GM18505 (cell line): ENCODE measurements at regions not wholly inside any gene's neighbourhood (a gene's known extent, or its start where the extent isn't known, plus 50 kb on each side); places are given as distances from the start of the nearest gene placed in this dataset.

Experiments
- ATAC-seq: cut with Tn5 transposase; IDR thresholded peaks from one replicate; pipeline ENCODE4 v1.9.1; 2021; ENCODE audit not compliant: unreplicated experiment
- POLR2A ChIP-seq: IDR thresholded peaks from 4 replicates; pipeline ENCODE4 v1.6.1; 2011; ENCODE audit warnings: borderline replicate concordance; ENCODE audit not compliant: insufficient read depth, insufficient read length; ENCODE audit errors: extremely low read depth

GRCh38 chr13:34748596-34748995 lies 193.5 kb upstream of the NBEA start:
- no peak for TF ChIP-seq POLR2A
- no peak for ATAC-seq

DNA sequence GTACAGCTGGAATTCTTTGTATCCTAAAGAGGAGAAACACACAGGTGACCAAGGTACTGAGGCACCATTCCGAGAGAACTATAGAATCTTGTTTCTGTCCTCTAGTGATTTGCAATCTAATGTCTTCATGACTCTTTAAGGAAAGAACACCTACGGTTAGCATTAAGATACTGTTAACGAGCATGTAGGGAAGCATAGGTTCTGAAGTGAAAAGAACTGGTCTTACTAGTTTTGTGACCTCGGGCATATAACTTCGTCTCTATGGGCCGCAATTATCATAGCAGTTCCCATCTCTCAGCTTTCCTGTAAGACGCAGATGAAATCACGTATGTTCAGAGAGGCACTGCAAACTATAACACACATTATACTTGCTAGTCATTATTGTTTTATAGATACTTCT lies 193.0 kb upstream of the NBEA start:
- TF ChIP-seq POLR2A = no peak
- ATAC-seq = no peak

- no peak for TF ChIP-seq POLR2A
- ATAC-seq = no peak
These were observed 191.8 kb upstream of the NBEA start for GRCh38 chr13:34750078-34750931.

- no peak for TF ChIP-seq POLR2A
- no peak for ATAC-seq
These were observed 191.0 kb upstream of the NBEA start for GRCh38 chr13:34751044-34751443.

DNA sequence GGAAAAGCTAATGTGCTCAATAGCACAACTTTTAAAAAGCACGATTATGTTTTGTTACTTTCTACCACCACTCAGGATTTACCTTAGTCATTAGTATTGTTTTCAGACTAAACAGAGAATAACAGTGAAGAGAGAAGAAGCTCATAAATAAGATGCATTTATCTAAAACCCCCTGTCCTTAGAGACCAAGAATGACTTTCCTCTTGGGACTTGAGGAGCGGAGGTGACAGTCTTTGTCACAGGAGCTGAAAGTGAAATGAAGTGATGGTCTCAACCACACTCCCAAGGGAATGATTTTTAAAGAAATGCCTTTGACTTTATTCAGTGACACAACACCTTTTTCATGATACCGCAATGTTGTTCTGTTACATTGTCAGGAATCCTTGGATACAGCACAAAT lies 190.6 kb upstream of the NBEA start:
- no peak for TF ChIP-seq POLR2A
- ATAC-seq = no peak

DNA sequence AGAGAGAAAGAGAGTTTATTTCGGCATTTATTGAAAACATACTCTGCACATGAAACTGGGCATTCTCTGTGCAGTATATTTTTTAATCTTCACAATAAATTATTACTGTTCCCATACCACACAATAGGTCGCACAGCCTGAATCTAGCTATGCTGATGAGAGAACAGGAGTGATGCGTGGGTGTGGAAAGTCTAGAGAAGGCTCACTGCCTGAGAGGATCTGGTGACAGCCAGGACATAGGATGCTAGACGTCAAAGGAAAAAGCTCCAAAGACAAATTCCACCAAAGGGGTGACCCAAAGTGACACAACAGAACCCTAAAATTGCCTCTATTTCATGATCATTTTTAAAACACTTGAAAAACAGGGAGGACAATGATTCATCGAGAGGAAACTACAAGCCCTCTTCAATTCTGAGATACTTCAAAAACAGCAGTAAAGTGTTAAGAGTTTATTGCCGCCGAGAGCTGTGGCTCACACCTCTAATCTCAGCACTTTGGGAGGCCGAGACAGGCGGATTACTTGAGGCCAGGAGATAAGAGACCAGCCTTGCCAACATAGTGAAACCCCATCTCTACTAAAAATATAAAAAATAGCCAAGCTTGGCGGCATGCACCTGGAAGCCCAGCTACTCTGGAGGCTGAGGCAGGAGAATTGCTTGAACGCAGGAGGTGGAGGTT lies 189.6 kb upstream of the NBEA start:
- TF ChIP-seq POLR2A = no peak
- no peak for ATAC-seq

- ATAC-seq = no peak
- TF ChIP-seq POLR2A = no peak
These were observed 185.9 kb upstream of the NBEA start for GRCh38 chr13:34756136-34756535.

- no peak for ATAC-seq
- no peak for TF ChIP-seq POLR2A
These were observed 185.5 kb upstream of the NBEA start for GRCh38 chr13:34756572-34756971.

DNA sequence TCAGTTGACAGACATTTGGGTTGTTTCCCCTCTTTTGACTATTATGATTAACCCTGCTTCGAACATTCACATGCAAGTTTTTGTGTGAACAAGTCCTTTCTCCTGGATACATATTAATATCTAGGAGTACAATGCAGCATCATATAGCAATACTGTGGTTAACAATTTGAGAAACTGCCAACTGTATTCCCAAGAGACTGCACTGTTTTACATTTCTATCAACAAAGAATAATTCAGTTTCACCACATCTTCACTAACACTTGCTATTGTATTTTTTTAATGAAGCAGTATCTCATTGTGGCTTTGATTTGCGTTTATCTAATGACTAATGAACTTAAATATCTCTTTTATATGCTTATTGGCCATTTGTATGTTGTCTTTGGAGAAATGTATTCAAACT lies 184.6 kb upstream of the NBEA start:
- no peak for TF ChIP-seq POLR2A
- ATAC-seq = no peak

DNA sequence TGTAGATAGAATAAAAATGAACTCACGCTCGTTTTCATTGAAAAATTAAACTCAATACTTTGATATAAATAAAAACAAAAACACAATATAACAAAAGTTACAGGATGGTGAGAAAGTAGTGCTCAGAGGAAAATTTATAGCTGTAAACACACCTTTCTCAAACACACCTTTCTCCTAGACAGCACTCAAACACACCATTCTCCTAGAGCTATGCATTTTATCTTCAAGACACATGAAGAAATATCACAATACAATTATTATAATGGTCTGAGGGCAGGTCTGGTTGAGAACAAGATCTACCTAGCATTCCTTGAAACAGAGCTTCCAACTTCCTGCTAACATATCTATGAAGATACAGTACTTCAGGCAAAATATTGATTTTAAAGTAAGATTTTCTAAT lies 183.4 kb upstream of the NBEA start:
- TF ChIP-seq POLR2A = no peak
- no peak for ATAC-seq

- TF ChIP-seq POLR2A = no peak
- no peak for ATAC-seq
These were observed 179.8 kb upstream of the NBEA start for GRCh38 chr13:34762312-34762711.

- ATAC-seq = no peak
- no peak for TF ChIP-seq POLR2A
These were observed 177.8 kb upstream of the NBEA start for GRCh38 chr13:34764246-34764645.

GRCh38 chr13:34765446-34766180 lies 176.5 kb upstream of the NBEA start:
- no peak for ATAC-seq
- no peak for TF ChIP-seq POLR2A

DNA sequence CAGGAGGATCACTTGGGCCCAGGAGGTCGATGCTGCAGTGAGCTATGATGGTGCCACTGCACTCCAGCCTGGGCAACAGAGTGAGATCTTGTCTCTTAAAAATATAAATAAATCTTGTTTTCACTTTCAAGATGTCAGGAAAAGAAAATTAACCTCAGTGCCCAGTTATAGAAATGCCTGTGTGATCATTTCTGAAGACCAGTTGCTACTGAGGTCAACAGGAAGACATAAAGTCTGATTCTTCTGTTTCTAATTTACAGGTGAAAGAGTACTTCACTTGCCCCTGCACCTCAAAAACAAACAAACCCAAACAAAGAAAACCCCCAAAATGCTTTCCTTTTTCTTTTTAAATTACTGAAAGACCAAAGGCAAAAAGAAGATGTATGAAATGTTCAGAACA lies 174.3 kb upstream of the NBEA start:
- no peak for ATAC-seq
- no peak for TF ChIP-seq POLR2A

- no peak for ATAC-seq
- no peak for TF ChIP-seq POLR2A
These were observed 169.9 kb upstream of the NBEA start for GRCh38 chr13:34772206-34772605.

- TF ChIP-seq POLR2A = no peak
These were observed 169.2 kb upstream of the NBEA start for GRCh38 chr13:34772881-34773280.

More at GRCh38 chr13:34772881-34773280, 169.2 kb upstream of the NBEA start:
- no peak for ATAC-seq
